NCI-H510A (cell line): ENCODE measurements at regions not wholly inside any gene's neighbourhood (a gene's known extent, or its start where the extent isn't known, plus 50 kb on each side); places are given as distances from the start of the nearest gene placed in this dataset.
A peak's percentile ranks its signal among the peaks of the same experiment; 100 is the strongest.

ENCODE experiments used
- DNase-seq: peaks from one replicate; lab custom pipeline; 2025; lab: John Stamatoyannopoulos, UW

DNA sequence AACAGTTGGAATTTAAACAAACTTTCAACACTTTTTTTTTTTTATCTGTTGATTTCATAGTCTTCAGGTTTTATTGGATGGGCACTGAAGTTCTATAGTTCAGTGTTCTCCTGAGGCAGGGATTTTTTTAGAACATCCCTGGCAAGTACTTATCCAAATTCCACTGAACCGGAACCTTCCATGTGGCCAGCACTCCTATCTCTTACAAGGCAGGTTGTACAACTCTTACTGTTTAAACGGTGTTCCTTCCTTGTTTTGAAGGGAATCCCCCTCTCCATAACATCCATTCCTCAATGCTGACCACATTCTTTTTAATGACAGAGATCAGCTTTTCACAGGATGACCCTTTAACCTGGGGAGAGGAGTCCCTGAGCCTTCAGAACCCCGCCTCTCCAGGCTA lies 238.9 kb upstream of the CTBP2 start:
- peak; percentile 15 for DNase-seq

DNA sequence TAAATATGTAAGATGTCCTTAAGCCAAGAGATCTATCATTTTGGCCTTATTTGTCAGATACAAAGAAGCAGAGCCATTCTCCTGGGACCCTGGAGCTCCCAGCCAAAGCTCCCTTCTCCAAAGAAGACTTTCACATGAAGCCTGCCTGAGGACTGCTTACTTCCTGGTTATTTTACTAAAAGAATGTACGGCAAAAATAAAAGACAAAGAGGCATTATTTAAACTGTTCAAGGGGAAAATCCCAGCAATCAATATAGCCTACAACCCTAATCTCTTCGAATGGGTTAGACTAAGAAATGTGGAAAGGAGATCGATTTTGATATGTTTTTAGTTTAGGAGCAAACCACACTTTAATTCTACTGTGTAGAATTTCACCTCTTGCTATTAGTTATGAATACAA lies 237.9 kb upstream of the CTBP2 start:
- no peak for DNase-seq

- no peak for DNase-seq
These were observed 237.2 kb upstream of the CTBP2 start for GRCh38 chr10:125397608-125398007.

DNA sequence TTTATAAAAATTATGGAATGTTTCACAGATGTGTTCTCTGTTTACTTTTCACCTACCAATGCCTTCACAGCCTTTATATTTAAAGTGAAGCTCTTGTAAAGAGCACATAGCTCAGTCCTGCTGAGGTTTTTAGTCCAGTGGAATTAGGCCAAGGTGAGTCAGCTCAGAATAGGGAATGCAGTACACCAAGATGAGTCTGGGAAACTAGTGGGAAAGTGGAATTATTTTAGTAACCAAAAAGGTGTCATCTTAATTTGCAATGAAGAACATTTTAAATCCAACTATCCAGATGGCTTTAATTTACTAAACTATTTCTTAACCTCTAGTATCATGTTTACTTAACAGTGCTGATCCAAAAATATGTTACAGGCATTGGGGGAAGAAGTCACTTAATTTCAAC lies 236.3 kb upstream of the CTBP2 start:
- no peak for DNase-seq

DNA sequence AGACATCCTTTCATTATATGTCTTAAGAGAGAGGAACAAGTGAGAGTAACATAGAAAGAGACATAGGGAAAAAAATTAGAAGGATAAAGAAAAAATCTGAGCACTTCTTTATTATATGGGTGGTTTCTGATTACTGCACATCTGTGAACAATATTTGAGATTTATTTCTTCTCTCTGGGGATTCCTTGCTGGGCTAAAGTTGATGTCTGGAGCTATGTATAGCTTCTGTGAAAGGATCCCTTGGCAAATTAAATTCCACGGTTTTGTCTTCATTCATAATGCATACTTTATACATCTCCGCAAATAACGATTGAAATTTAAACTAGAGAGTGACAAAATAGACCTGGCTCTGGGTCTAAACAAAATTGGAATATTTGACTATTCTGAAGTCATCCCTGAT lies 232.2 kb upstream of the CTBP2 start:
- DNase-seq = no peak

DNA sequence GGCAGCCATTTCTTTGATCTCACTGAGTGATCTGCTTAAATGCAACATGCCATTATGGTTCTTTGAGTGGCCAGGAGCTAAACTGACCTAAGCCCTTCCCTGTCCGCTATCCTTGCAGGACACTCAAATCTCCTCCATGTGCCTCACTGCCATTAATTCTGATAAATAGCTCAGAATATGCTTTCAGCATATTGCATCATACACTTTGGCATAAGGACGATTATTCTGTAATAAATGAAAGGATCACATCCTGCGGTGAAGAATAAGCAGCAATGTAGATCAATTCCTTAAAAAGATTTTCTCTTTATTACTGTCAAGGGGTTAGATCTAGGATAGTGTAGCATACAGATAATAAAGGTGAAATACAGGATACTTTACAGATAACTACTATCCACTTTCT lies 231.8 kb upstream of the CTBP2 start:
- DNase-seq = no peak

- DNase-seq = no peak
These were observed 229.3 kb upstream of the CTBP2 start for GRCh38 chr10:125389648-125390047.

- DNase-seq = no peak
These were observed 219.2 kb upstream of the CTBP2 start for GRCh38 chr10:125379592-125379991.

DNA sequence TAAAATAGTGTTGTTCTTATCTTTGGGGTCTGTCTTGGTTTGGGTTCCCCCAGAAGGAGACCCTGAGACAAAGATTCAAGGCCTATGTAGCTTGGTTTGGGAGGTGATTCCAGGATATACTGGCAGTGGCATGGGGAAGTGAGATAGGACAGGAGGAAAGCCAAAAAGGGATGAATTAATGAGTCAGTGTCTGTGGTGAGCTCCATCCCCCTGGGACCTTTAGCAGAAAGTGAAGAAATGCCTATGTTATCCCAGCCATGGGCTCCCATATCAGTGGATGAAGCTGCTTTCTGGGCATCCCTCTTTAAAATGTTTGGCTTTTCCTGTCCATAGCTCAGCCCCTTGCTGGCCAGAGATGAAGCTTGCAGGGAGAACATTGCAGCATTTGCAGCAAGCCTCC lies 217.0 kb upstream of the CTBP2 start:
- no peak for DNase-seq

DNA sequence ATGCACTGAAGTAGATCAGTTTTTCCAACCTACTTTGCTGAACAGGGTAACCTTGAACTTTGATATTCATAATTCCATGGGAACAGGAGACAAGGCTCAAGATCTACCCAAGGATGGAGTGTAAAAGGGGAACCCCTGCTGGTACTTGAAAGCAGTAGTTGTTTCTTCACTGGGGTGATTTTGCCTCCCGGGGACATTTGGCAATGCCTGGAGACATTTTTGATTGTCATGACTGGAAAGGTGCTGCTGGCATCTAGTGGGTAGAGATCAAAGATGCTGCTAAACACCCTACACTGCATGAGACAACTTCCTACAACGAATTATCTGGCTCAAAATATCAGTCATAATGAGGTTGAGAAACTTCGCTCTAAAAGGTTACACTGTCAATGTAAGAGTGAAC lies 214.8 kb upstream of the CTBP2 start:
- DNase-seq = no peak

GRCh38 chr10:125373546-125373945 lies 213.2 kb upstream of the CTBP2 start:
- no peak for DNase-seq

- no peak for DNase-seq
These were observed 210.2 kb upstream of the CTBP2 start for GRCh38 chr10:125370578-125370977.

DNA sequence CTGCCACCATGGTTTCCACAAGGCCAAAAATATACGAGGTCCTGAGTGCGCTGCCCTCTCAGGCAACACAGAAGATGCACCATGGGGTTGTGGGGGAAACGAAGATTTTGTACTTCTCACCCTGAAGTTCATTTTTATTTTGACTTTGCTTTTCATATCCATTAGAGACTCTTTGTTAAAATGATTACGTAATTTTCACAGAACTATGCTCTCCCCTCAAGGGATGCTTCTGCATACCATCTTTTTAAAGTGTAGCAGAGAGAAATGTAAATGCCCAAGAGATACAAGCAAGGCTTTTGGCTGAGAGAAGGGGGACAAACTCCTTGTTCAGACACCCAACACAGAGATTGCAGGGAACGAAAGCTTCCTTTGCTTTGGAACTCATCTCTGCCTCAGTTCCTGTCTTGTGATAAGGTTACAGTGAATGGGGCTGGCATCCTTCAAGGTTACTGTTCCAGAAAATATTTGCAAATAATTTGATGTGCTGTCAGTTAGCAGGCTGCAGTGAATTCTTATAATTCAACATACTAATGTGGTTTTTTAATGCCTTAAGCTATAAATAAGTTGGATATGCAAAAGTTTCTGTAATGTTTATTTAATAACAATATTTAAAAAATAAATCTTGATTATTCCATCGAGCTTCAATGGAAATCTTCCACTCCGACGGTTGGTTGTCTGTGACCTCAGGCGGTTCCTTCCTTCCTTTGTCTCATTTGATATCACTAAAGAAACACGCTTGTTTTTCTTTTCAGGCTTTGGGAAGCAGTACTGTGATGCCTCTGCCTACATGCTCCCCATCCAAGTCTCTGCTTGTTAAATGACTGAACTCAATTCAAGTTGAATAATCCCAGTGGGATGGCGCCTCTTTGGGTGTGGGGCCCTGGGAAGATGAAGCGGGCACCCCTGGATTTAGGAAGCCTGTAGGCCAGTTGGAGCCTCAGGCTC lies 209.3 kb upstream of the CTBP2 start:
- no peak for DNase-seq

- no peak for DNase-seq
These were observed 207.8 kb upstream of the CTBP2 start for GRCh38 chr10:125368146-125368545.

- DNase-seq = no peak
These were observed 203.4 kb upstream of the CTBP2 start for GRCh38 chr10:125363791-125364190.

GRCh38 chr10:125362950-125363349 lies 202.6 kb upstream of the CTBP2 start:
- no peak for DNase-seq

DNA sequence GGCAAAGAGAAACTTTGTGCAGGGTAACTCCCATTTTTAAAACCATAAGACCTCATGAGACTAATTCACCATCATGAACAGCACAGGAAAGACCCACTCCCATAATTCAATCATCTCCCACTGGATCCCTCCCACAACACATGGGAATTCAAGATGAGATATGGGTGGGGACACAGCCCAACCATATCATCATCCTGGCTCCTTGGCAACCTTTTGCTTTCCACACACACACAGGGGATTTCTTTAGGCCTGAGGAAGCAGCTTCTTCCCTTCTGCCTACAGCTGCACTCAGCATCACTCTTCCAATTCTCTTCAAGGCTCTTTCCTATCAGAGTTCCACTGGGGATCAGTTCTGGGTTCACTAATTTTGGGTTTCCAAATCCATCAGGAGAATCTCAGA lies 199.0 kb upstream of the CTBP2 start:
- no peak for DNase-seq

DNA sequence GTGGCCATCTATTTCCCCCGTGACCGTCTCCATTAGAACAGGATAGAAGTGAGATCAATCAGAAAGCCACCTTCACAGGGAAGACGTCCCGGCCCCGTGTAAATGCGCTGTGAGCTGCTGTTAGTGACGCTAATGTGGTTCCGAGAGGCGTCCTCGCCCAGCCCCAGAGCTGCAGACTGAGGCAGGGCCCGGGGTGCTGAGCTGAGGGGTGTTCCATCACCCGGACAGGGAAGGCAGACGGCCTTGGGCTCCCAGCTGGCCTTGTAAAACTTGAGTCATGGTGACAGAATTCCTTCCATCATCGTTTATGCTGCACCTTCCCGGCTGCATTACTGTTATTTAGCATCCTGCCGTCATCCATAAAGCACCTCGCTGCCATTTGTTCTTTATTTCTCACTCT lies 195.3 kb upstream of the CTBP2 start:
- no peak for DNase-seq

- DNase-seq = no peak
These were observed 190.2 kb upstream of the CTBP2 start for GRCh38 chr10:125350519-125350918.

GRCh38 chr10:125348536-125348935 lies 188.2 kb upstream of the CTBP2 start:
- DNase-seq = no peak

GRCh38 chr10:125344573-125345171 lies 184.3 kb upstream of the CTBP2 start:
- DNase-seq = no peak

GRCh38 chr10:125343983-125344382 lies 183.6 kb upstream of the CTBP2 start:
- DNase-seq = no peak

GRCh38 chr10:125343118-125343925 lies 183.0 kb upstream of the CTBP2 start:
- no peak for DNase-seq
